ENCODE measurements at regions not wholly inside any gene's neighbourhood (a gene's known extent, or its start where the extent isn't known, plus 50 kb on each side); places are given as distances from the start of the nearest gene placed in this dataset.

DNA sequence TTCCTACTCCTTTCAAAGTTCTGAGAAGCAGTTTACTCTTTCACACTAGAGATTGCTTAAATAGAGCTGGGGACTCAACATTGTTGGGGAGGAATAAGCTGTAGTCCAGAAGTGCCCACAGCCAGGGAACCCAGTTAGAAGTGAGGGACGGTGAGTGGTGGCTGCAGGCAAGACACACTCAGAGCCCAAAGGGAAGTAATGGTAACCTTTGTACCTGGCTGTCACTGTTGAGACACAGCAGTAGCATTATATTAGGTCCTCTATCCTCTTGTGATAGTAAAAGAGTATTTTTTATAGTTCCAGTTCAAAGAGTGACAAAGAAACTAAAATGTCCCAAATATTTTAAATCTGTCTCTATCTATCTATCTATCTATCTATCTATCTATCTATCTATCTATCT is 263.3 kb downstream of the TTC6 start:
- CTCF ChIA-PET = no interaction called here
- Histone ChIP-seq H3K27me3 (ENCODE audit: control insufficient read depth, insufficient read depth, low read length) (no peaks in the 10 kb centered on the region), H3K27ac (ENCODE audit: low read length) (no peak overlapping the region), H3K4me3 (ENCODE audit: low read depth in 2 of 2, low read length in 2 of 2) (no peak overlapping the region), H3K36me3 (ENCODE audit: control insufficient read depth, insufficient read depth, low read length) (no peaks in the 10 kb centered on the region), H3K4me1 (ENCODE audit: control insufficient read depth, insufficient read depth, low read length) (no peaks in the 10 kb centered on the region), H3K9me3 (ENCODE audit: control insufficient read depth, insufficient read depth, low read depth, low read length) (no peaks in the 10 kb centered on the region)
- intact Hi-C loops (cut with micrococcal nuclease; ENCODE audit: unreplicated experiment) (no loop called here), in situ Hi-C loops (cut with HindIII; ENCODE audit: low pct_unique_long_range_greater_than_20kb, low sequenced_read_pairs) (no loop called here)
- ATAC-seq (no peak), DNase-seq (ENCODE audit: low read depth, low spot score) (no peak)
- POLR2A ChIA-PET = no interaction called here
- TF ChIP-seq CTCF (IDR thresholded peaks at IDR 0.05) (no peak), POLR2AphosphoS5 (IDR thresholded peaks at IDR 0.05; ENCODE audit: low read depth, low read length) (no peak), REST (IDR thresholded peaks at IDR 0.05; ENCODE audit: insufficient read depth in 1 of 2, low read depth in 2 of 2, low read length in 1 of 2) (no peak), TCF7L2 (IDR thresholded peaks at IDR 0.05; ENCODE audit: low read depth, low read length) (no peak), SIN3A (IDR thresholded peaks at IDR 0.05; ENCODE audit: borderline replicate concordance, insufficient read depth, low read depth, low read length) (no peak)
- BruUV-seq (replicated peaks) = no TSS peak

GRCh38 chr14:37859177-37859576 is 263.7 kb downstream of the TTC6 start:
- Histone ChIP-seq H3K4me3 (ENCODE audit: low read depth in 2 of 2, low read length in 2 of 2) (no peak overlapping the region), H3K27me3 (ENCODE audit: control insufficient read depth, insufficient read depth, low read length) (no peaks in the 10 kb centered on the region), H3K4me1 (ENCODE audit: control insufficient read depth, insufficient read depth, low read length) (no peaks in the 10 kb centered on the region), H3K9me3 (ENCODE audit: control insufficient read depth, insufficient read depth, low read depth, low read length) (no peaks in the 10 kb centered on the region), H3K36me3 (ENCODE audit: control insufficient read depth, insufficient read depth, low read length) (no peaks in the 10 kb centered on the region), H3K27ac (ENCODE audit: low read length) (no peak overlapping the region)
- TF ChIP-seq CTCF (IDR thresholded peaks at IDR 0.05) (no peak), SIN3A (IDR thresholded peaks at IDR 0.05; ENCODE audit: borderline replicate concordance, insufficient read depth, low read depth, low read length) (no peak), POLR2AphosphoS5 (IDR thresholded peaks at IDR 0.05; ENCODE audit: low read depth, low read length) (no peak), TCF7L2 (IDR thresholded peaks at IDR 0.05; ENCODE audit: low read depth, low read length) (no peak), REST (IDR thresholded peaks at IDR 0.05; ENCODE audit: insufficient read depth in 1 of 2, low read depth in 2 of 2, low read length in 1 of 2) (no peak)
- POLR2A ChIA-PET = no interaction called here
- ATAC-seq = no peak
- no peak for DNase-seq (ENCODE audit: low read depth, low spot score)
- no TSS peak for BruUV-seq (replicated peaks)
- in situ Hi-C loops (cut with HindIII; ENCODE audit: low pct_unique_long_range_greater_than_20kb, low sequenced_read_pairs) = no loop called here
- CTCF ChIA-PET = no interaction called here
- intact Hi-C loops (cut with micrococcal nuclease; ENCODE audit: unreplicated experiment) = no loop called here
